Activated effector memory CD4-positive, alpha-beta T cell treated with anti-CD3 and anti-CD28 coated beads, Interleukin-2, amount 50 U/mL, for 16 hours (primary cell): ENCODE measurements at regions not wholly inside any gene's neighbourhood (a gene's known extent, or its start where the extent isn't known, plus 50 kb on each side); places are given as distances from the start of the nearest gene placed in this dataset.

ENCODE experiments used
- DNase-seq: peaks from one replicate; pipeline ENCODE4 v3.0.0-alpha.2; 2020

GRCh38 chr10:80861882-80862281 is 324.2 kb downstream of the SH2D4B start:
- DNase-seq, result no peak

GRCh38 chr10:80870282-80870681 is 332.6 kb downstream of the SH2D4B start:
- DNase-seq, result no peak

- DNase-seq, result no peak
These were observed 333.4 kb downstream of the SH2D4B start for GRCh38 chr10:80871083-80871482.

GRCh38 chr10:80878330-80878729 is 340.6 kb downstream of the SH2D4B start:
- no peak for DNase-seq

- DNase-seq, result no peak
These were observed 352.4 kb downstream of the SH2D4B start for GRCh38 chr10:80890146-80890545.

- no peak for DNase-seq
These were observed 355.6 kb downstream of the SH2D4B start for GRCh38 chr10:80893256-80893655.

- no peak for DNase-seq
These were observed 356.6 kb downstream of the SH2D4B start for GRCh38 chr10:80894311-80894791.

GRCh38 chr10:80894797-80895467 is 357.2 kb downstream of the SH2D4B start:
- no peak for DNase-seq

- DNase-seq, result no peak
These were observed 358.4 kb downstream of the SH2D4B start for GRCh38 chr10:80896076-80896475.

- DNase-seq, result no peak
These were observed 359.3 kb downstream of the SH2D4B start for GRCh38 chr10:80896959-80897358.

GRCh38 chr10:80900661-80901060 is 363.0 kb downstream of the SH2D4B start:
- DNase-seq, result no peak

- DNase-seq, result no peak
These were observed 370.9 kb downstream of the SH2D4B start for GRCh38 chr10:80908611-80909010.

- no peak for DNase-seq
These were observed 371.6 kb downstream of the SH2D4B start for GRCh38 chr10:80909254-80909653.

- no peak for DNase-seq
These were observed 379.9 kb downstream of the SH2D4B start for GRCh38 chr10:80917636-80918035.

- DNase-seq, result no peak
These were observed 383.3 kb downstream of the SH2D4B start for GRCh38 chr10:80921032-80921431.

- no peak for DNase-seq
These were observed 386.6 kb downstream of the SH2D4B start for GRCh38 chr10:80924063-80924952.

- DNase-seq, result no peak
These were observed 389.8 kb downstream of the SH2D4B start for GRCh38 chr10:80927419-80928078.

- no peak for DNase-seq
These were observed 401.2 kb downstream of the SH2D4B start for GRCh38 chr10:80938903-80939302.

- no peak for DNase-seq
These were observed 407.7 kb downstream of the SH2D4B start for GRCh38 chr10:80945264-80945880.

GRCh38 chr10:80946073-80946472 is 408.4 kb downstream of the SH2D4B start:
- no peak for DNase-seq

GRCh38 chr10:80946957-80947726 is 409.4 kb downstream of the SH2D4B start:
- no peak for DNase-seq

- DNase-seq, result no peak
These were observed 412.1 kb downstream of the SH2D4B start for GRCh38 chr10:80949785-80950184.
